IPS-NIHi7 (cell line): ENCODE measurements at regions not wholly inside any gene's neighbourhood (a gene's known extent, or its start where the extent isn't known, plus 50 kb on each side); places are given as distances from the start of the nearest gene placed in this dataset.

Source experiments
- DNase-seq: peaks from one replicate; pipeline ENCODE4 v3.0.0; 2012; ENCODE audit warnings: mixed read lengths; ENCODE audit errors: extremely low spot score

DNA sequence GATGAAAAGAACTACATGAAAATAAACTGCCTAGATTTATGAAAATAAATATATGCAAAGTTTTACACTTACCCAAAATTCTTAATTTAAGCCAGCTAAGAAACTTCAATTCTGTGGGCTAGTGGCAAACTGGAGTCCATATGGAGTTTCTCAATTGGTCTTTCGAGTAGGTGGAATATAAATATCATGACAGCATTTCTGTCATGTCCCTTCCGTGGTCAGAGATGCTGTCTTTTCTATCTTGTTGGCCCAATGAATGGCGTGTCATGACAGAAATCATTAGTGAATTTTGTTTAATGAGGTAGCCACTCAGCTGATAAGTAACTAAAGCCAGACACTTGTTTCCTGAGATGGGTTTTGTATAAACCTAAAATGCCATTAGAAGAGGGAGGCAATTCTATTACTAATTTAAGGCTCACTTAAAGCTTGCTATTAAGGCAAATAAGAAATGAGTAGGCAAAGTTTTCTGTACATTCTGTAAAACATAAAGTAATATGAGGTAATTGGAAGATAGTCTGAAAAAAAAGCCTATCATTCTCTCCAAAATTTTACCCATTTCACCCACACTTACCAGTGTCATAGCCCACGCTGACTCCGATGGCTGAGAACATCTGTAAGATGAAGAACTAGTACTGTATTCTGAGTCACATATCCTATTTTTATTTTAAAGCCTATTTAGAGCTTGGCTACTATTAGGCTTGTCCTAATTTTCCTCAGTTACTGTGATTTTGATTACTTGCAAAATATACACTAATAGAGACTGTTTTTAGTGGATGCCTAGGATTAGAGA lies 419.3 kb upstream of the MEF2C start:
- DNase-seq: no peak

- DNase-seq: no peak
Measured at GRCh38 chr5:89301321-89302025, 418.5 kb upstream of the MEF2C start.

- no peak for DNase-seq
Measured at GRCh38 chr5:89300426-89300970, 417.5 kb upstream of the MEF2C start.

DNA sequence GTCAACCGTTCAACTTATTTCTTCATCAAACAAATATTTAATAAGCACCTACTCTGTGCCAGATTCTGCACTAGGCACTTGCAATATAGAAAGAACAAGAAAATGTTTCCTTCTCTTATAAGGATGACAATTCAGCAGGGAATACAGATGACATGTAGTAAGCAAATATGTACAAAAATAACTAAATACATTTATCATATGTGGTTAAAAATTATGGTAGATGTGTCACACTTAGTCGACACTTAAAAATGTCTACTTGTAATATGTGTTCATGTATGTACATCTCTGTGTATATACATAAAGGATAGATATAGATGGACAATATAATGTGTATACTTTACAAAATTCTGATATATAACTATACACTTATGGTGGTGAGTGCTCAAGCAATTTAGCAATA lies 417.0 kb upstream of the MEF2C start:
- no peak for DNase-seq

- DNase-seq: no peak
Measured at GRCh38 chr5:89297066-89297465, 414.1 kb upstream of the MEF2C start.

GRCh38 chr5:89293810-89294209 lies 410.8 kb upstream of the MEF2C start:
- DNase-seq: no peak

DNA sequence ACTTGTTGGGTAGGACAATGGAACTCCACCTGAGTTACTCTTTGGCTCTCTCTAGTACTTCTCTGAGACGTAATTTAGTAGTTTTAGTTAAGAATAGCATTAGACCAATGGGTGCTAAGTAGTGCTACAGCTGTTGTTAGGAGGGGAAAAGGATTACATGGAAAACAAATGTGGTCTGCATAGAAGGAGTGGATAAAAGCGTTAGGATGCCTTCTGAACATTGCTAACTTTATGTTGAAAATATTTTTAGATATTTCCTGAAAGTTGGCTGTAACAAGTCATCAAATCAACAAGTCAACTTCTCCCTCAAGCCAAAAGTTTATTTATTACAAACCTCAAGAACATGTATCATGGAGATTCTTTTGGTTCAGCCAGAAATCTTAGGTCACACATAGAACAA lies 409.5 kb upstream of the MEF2C start:
- DNase-seq: no peak

DNA sequence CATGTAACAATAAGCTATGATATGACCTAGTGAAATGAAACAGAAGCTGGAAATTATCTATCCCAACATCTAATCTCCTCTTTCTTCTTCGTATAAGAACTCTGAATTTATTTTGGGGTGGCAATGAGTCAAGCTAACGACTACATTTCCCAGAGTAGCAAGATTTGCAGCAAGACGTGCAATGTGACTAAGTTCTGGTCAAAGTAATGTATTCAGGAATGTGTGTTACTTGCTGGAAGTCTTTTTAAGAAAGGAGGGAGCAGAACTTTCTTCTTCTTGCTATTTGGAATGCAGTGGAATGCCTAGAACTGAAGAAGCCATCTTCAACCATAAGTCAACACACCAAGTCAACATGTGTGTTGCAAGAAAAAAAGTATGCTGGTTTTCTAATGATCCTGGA lies 406.6 kb upstream of the MEF2C start:
- no peak for DNase-seq

DNA sequence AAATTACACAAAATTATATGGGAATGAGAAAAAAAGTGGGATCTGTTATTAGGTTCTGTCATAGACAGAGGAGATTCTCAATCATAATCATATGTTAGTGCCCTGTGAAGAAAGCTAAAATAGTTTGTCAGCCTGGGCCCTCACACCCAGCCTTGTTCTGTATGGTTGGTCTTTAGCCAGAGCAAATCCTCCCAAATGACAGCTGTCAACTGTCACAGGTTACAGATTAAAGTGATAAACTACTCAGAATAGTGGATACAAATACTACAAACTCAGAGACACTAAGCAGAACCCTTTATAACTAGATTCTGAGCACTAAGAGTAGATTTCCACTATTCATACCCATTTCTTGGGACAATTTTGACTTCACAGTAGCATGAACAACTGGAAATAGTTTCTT lies 405.0 kb upstream of the MEF2C start:
- no peak for DNase-seq

DNA sequence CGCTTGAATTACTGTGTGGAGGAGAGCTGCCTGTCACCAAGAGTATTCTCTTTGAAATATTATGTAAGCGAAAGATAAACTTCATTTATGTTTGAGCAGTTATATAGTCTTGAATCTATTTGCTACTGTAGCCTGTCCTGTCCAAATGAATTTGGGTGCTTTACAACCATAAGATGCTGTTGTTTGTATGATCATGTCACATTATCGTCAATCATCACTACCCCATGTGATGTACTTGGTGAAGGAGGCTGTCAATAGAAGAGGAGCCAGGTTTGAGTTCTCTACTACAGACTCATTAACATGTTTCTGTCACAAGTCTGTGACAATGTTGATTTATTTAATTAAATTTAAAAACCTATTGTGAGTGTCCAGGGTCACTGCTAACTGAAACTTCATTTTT lies 403.3 kb upstream of the MEF2C start:
- DNase-seq: no peak

DNA sequence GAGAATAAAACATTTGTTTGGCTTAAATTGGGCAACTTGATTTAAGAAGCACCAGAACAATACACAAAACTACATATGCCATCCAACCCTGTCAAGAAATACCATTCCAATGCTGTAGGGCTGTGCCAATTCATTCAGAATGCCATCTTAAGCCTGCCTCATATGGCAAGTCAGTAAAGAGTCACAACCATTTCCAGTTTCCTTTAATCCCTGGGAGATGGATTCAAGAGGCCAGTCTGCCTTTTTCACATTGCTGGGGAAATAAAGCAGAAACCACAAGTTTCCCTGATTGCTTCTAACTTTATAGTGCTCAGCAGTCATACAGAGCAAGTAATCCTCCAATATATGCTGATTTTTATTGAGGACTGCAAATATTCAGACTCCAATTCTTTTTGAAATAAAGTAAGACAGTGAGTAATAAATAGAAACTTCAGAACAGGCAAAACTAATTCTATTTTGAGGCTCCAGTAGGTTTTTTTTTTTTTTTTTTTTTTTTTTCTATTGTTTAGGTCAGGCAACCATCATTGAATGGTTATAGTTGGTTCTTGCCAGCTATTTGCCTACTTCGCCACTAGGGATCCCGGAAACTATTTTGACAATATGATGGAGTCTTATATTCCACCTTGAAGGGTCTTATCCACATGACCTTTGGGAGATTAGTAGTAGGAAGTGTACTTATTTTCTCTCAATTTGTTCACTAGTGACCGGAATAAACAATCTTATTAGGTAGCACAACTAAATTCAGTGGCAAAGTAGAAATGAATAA lies 400.9 kb upstream of the MEF2C start:
- peak; percentile 31 for DNase-seq

DNA sequence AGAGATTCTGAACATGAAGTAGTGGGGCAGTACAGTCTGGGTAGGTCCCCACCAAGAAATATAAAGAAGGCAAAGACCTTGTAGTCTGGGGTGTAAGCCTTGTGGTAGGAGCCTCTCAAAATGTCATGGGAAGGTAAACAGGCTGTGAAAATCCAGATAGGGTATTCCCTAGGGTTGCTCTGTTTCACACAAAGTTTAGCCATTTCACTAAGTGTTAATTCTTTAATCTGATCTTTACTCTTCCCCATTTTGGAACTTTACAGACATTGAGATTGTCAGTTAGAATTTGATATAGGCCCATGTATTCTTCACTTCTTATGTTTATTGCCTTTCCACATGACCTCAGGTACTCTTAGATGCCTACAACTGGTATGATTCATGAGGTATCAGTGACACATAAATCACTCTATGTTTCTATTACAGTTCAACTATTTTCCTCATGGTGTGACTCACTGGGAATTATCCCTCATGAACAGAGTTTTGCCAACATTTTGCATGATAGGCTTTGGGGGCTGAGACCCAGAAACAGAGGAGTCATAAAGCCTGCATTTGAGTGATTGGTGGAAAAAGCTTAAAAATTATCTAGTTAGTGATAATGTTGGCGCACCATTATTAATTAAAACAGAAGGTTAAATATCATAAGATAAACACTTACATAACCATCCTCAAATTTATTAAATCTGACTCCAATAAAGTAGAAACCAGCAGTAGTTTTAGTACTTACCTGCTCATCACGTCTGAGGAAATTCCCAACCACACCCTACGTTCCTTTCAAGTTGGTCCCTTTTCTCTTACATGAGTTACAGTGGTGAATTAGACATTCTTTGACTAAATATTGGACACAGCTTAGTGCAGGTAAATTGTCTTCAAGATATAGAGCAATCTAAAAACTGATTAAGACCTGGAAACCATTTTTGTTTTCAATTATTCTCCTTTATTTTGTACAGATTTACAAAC lies 399.8 kb upstream of the MEF2C start:
- DNase-seq: no peak

- no peak for DNase-seq
Measured at GRCh38 chr5:89281766-89282553, 399.0 kb upstream of the MEF2C start.

DNA sequence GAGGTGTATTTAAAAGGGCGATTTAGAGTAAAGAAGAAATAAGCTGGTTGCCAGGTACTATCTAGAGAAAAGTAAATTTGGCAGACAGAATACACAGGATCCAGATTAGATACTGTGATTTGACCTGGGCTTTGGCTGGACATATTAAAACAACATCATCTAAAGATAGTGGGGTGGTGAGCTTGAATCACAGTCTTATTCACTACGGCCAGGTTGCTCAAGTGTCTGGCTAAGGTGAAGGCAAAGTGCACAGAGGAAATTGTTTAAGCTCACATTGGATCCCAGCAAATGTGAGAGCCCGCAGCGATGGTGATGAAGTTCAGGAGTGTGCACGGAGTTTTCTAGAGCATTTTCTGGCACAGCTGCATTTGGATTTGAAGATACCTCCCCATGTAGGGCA lies 398.2 kb upstream of the MEF2C start:
- no peak for DNase-seq

GRCh38 chr5:89280103-89281037 lies 397.4 kb upstream of the MEF2C start:
- no peak for DNase-seq

- no peak for DNase-seq
Measured at GRCh38 chr5:89279391-89280036, 396.5 kb upstream of the MEF2C start.

DNA sequence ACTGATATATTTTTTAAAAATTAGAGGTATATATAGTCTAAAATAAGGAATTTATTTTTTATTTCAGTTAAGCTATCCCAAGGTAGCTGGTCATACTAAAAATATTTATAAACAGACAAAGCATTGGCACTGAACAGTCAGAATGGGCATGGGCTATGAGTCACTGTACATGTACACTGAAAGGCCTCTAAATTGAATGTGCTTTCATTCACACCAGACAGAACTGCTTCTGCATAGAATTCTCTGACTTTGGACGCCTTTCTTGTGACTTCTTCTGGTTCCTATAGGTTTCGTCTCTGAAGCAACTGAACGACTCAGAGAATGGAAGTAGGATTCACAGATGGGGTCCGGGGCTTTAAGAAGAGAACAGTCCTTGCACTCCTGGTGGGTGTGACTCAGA lies 394.8 kb upstream of the MEF2C start:
- DNase-seq: no peak

- DNase-seq: no peak
Measured at GRCh38 chr5:89276566-89277305, 393.8 kb upstream of the MEF2C start.
